ENCODE measurements at regions not wholly inside any gene's neighbourhood (a gene's known extent, or its start where the extent isn't known, plus 50 kb on each side); places are given as distances from the start of the nearest gene placed in this dataset.

DNA sequence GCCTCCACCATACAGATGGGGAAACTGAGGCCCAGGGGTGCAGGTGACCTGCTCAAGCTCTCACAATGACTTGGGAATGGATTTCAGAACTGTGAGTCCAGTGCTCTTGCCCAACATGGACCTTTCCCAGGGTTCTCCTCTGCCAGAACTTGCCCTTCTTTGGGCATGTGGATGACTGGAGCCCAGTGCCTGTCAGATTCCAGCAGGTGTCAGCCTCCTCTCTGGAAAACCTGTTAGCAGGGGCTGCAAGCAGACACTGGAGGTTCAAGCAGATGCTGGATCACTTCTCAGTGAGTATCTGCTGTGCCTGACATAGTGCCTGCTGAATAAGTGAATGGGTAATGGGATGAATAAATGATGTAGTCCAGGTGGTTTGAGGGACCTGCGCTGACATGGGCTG, 314.2 kb upstream of the POU3F1 start:
- no peak for DNase-seq (ENCODE audit: extremely low read depth, low read depth)
- TF ChIP-seq CTCF (IDR thresholded peaks at IDR 0.05; ENCODE audit: low read depth, low read length), result no peak

DNA sequence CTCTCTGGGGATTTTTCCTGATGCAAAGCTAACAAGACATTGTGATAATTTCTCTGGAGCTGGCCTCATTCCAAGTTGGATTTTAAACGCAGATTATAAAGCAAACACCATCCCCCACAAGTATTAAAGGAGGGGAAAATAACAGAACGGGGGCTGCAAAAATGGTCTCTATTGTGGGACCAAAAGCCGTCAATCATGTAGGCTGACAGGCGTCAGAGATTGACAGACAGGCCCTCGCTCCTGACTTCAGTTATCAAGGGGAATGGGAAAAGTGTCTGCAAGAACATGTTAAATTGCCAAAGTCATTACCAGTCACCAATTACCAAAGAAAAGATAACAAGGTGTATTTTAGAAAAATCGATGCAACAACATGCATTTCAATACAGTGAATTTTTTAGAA, 307.4 kb upstream of the POU3F1 start:
- DNase-seq (ENCODE audit: extremely low read depth, low read depth), result no peak
- no peak for TF ChIP-seq CTCF (IDR thresholded peaks at IDR 0.05; ENCODE audit: low read depth, low read length)

GRCh38 chr1:38352869-38353268, 306.3 kb upstream of the POU3F1 start:
- DNase-seq (ENCODE audit: extremely low read depth, low read depth), result no peak
- TF ChIP-seq CTCF (IDR thresholded peaks at IDR 0.05; ENCODE audit: low read depth, low read length), result no peak

DNA sequence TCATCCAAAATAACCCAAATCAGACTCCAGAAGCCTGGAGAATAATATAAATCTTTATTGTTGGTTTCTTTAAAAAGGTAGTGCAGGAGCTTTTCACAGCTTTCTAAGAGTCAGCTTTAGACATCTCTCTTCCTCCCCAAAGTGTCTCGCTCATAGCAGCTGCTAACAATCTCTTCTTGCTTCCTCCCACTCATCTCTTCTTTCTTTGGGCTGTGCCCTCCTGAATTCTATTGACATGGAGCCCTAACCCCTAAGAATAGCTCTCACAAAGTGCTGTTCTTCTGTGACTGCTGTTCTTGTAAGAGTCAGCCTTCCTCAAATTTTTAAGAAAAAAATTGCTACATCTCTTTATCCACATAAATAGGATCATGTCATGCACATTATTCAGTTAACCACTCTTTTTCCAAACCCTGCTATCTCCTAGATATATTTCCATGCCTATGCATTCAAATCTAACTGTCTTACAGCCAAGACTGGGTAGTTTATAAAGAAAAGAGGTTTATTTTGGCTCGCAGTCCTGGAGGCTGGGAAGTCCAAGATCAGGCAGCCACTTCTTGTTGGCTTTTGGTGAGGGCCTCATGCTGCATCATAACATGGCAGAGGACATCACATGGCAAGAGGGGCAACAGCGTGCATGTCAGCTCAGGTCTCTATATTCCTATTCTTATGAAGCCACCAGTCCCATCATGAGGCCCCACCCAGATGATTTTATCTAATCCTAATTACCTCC, 301.0 kb upstream of the POU3F1 start:
- no peak for TF ChIP-seq CTCF (IDR thresholded peaks at IDR 0.05; ENCODE audit: low read depth, low read length)
- no peak for DNase-seq (ENCODE audit: extremely low read depth, low read depth)

- DNase-seq (ENCODE audit: extremely low read depth, low read depth), result no peak
Measured at GRCh38 chr1:38344716-38345115, 298.1 kb upstream of the POU3F1 start.

DNA sequence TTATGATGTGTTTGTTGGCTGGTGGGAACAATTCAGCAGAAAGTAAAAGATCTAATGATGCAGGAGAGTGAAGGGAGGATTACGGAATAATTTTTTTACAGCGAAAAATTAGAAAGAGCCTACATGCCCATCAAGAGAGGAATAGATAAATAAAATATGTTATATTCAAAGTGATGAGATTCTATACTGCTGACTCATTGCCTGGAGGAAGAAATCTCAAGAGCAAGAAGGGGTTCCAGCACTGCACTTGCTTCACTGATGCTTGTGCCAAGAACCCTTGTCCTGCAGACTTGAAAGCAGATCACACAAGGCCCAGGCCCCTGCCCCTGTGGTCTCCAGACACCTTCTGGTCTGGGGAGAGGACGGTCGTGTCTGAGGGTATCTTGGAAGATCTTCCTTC, 295.1 kb upstream of the POU3F1 start:
- no peak for TF ChIP-seq CTCF (IDR thresholded peaks at IDR 0.05; ENCODE audit: low read depth, low read length)
- DNase-seq (ENCODE audit: extremely low read depth, low read depth), result no peak

More at GRCh38 chr1:38344716-38345115, 298.1 kb upstream of the POU3F1 start:
- TF ChIP-seq CTCF (IDR thresholded peaks at IDR 0.05; ENCODE audit: low read depth, low read length), result no peak

DNA sequence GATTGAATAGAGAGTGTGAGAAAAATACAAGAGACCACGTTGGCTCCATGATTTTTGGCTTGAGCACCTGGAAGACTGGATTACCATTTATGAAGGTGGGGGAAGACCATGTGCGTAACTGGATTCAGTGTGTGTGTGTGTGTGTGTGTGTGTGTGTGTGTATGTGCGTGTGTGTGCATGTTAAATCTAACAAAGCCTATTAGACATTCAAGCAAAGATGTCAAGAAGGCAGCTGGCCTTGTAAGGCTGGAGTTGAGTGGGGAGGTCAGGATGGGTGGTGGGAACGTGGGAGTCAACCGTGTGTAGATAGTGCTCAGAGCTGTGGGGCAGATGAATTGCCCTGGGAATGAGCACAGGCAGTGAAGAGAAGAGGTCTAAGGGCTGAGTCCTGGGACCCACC, 293.8 kb upstream of the POU3F1 start:
- DNase-seq (ENCODE audit: extremely low read depth, low read depth), result no peak
- no peak for TF ChIP-seq CTCF (IDR thresholded peaks at IDR 0.05; ENCODE audit: low read depth, low read length)

Data from AG09319 (cell line).